HG03457 (cell line): ENCODE measurements at regions not wholly inside any gene's neighbourhood (a gene's known extent, or its start where the extent isn't known, plus 50 kb on each side); places are given as distances from the start of the nearest gene placed in this dataset.
"Not testable (repeated sequence)": the region's sequence is repeated elsewhere in the genome, so short reads cannot be mapped to it uniquely, and the experiment has no call there.

ENCODE experiments used
- ATAC-seq: cut with Tn5 transposase; IDR thresholded peaks from one replicate; pipeline ENCODE4 v1.9.1; 2021; ENCODE audit warnings: moderate number of reproducible peaks; ENCODE audit not compliant: unreplicated experiment

DNA sequence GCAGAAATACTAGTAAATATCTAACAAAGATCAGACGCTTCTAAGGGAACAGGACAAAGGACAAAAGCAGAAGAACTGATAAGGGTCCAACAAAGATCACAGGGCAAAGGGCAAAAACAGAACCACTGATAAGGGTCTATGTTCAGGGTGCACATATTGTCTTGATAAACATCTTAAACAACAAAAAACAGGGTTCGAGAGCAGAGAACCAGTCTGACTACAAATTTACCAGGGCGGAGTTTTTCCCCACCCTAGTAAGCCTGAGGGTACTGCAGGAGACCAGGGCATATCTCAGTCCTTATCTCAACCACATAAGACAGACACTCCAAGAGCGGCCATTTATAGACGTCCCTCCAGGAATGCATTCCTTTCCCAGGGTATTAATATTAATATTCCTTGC lies 833.5 kb downstream of the BRINP3 start:
- not testable (repeated sequence) for ATAC-seq

DNA sequence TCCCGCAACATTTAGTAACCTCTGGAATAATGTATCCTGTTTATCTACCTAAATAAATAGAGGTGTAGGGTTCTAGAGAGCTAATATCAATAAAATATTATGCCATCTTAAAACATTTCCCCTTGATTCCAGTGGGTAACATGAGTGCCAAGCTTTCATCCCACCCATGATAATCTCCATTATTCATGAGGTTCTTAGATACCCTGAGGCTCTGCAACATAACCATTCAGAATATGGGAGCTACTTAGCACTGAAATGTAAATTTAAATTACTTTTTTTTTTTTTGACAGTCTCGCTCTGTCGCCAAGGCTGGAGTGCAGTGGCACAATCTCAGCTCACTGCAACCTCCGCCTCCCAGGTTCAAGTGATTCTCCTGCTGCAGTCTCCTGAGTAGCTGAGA lies 832.7 kb downstream of the BRINP3 start:
- no peak for ATAC-seq

DNA sequence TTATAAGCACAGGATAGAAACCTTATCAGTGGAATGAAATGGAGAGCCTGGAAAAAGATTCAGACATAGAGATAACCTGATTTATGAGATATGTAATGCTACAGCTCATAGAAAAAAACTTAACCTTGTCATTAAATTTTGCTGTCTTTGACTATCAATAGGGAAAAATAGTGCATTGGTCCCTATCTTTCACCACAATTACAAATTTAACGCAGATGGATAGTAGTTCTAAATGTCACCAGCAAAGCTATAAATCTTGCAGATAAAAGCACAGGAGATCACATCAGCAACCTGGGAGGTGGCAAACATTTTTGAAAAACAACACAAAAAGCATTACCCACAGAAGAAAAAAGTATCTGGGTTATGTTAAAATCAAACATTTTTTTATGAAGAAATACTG lies 831.6 kb downstream of the BRINP3 start:
- ATAC-seq, result no peak

DNA sequence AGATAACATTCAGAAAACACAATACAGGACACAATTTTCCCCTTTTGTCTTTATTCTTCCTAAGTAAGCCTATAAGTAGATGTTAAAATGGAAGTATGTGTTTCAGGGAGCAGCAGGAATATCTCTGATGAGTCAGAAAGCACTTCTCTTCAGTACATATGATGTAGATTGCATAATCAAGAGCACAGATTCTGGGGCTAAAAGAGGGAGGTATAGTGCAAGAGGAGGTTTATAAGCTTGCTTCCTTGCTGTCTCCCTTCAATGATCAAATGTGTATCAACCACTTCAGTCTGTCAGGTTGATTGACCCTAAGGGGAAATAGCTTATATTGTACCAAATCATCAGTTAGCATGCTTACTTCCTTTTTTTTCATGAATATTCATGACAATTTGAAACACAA lies 822.8 kb downstream of the BRINP3 start:
- no peak for ATAC-seq

DNA sequence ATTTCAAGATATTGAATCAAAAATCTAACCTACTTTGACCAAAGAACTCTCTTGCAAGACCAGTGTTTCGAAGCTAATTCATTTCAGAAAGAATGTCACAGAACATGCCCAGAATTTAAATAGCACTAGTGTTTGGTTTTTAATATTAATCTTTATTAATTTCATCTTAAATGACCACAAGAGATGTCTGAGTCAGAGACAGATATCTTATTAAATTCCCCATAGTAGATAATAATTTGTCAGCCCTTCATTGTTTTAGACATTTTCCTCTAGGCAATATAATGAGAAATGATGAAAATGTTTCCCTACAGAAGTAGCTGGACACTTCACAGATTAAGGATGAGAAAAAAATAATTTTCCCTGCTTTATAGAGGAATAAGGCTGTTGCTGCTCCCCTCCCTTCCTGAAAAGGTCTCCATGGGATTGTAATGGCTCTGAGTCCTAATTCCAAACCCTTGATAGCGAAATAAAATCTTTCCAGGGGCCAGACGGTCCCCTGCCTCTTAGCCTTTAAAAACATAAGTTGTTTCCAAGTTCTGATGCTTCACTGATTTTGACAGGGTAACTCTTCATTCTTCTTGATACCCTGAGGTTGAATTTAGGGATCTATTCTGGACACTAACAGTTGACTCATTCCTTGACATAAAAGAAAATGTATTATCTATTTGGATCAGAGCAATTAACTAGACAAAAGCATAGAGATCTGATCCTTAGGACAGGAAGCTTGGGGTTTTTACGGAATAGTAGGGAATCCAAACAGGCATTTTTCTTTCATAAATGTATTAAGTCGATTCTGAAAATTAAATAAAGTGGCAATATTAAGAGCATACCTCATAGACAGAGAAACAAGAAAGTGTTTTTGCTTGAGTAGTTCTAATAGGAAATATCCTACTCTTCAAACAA lies 820.8 kb downstream of the BRINP3 start:
- no peak for ATAC-seq

DNA sequence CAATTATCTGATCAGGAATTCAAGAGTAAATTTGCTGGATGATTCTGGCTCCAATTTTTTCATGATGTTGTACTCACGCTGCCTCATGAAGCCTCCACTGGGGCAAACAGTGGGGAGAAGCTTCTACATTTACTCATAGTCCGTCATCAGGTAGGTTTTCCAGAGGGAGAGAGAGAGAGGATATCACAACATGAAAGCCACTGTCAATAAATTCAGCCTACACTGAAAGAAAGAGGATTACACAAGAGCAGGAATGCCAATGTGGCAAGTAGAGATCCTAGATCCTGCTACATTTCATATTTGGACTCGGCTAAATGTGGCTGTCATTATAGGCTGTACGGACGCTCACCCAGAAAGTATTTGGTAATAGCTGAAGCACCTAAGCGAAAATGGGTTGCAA lies 819.9 kb downstream of the BRINP3 start:
- ATAC-seq, result no peak

DNA sequence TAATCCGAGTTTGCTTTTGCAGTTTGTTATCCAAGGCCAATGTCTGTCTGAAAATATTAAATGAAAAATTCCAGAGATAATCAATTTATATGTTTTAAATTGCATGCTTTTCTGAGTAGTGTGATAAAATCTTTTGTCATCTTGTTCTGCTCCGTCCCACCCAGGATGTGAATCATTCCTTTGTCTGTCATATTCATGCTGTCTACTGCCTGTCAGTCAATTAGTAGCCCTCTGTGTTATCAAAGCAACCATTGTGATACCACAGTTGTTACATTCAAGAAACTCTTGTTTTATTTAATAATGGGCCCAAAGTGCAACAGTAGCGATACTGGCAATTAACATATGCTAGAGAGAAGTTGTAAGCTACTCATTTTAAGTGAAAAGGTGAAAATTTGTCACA lies 819.3 kb downstream of the BRINP3 start:
- ATAC-seq, result no peak

DNA sequence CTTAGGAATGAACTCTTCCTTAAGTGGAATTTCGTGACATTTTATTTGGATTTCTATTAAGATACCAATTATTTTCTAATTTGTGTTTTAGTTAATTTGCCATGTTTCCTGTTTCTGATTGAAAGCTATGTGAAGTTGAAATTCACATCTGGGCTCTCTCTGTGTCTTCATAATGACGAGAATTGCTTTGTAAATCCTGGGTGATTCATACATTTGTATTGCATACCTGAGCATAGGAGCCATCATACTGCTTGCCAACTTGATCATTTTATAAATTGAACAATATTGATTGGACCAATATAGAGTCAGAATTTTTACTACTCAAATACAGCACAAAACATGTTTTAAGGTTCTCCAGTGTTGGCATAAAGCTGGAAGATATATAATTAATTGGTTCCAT lies 817.9 kb downstream of the BRINP3 start:
- no peak for ATAC-seq

DNA sequence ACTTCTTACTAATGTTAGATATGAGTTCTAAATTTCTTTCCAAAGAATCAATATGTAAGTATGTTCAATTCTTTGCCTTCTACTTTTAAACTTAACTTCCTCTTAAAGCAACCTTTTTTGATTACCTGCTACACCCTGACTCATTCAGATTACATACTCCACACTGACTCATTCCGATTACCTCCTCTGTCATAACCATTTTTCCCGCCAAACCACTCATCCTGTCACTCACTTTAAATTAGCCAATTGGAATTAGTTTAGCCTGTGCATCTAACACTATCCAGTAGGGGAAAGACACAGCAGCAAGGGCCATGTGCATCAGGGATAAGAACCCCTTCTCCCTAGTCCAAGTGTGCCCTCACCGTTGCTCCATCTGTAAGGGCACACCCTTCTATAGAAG lies 815.5 kb downstream of the BRINP3 start:
- no peak for ATAC-seq

DNA sequence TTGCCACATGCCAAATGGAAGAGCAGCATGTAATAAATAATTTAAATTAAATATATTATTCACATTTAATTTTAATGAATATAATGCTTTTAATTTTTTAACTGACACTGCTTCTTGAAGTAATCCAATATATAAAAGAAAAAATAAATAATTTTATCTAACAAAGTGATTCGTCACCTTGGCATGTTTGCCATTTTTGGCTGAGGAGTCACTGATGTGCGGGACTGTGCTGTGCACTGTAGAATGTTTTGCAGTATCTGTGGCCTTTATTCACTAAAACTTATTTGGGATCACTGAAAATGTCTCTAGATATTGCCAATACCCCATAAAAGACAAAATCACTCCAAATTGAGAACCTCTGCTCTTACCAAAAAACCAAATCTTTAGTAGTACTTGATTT lies 807.8 kb downstream of the BRINP3 start:
- ATAC-seq, result no peak

DNA sequence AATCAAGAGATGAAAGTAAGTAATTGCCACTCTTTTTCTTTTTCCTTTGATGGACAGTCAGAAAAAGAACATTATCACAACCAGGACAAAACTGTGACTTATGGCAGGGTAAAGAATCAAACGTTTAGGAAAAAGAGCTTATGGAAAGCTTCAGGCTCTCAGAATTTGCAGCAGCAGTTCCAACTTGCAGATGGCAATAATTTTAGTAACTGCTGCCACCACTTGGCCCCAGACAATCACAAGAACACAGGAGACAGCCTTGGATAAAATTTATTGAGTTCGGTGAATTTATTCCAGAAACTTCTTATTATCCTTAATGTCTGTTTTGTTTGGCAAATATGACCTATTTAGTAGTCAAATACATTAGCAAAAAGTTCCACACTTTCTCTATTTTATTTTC lies 804.4 kb downstream of the BRINP3 start:
- no peak for ATAC-seq

DNA sequence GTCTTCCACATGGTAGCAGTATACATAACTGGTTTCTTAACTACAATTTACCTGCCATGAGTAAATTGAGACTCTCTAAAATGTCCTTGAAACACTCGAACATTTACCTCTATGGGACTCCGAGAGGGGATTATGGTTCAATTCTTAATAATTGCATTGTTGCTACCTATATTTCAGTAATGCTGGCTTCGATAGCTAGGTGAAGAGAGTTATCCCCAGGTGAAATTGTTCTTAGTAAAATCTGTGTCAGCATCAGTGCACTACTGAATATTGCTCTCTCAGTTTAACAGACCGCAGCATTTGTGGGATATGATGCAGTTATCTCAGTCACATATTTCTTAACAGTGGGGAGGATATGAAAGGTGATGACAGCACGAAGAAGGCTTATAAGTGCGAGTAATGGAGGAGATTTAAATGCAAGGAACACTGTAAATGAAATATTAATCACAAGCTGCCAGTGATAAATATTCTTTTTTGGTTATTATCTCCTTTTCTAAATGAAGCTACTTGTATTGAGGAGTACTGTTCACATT lies 801.9 kb downstream of the BRINP3 start:
- ATAC-seq, result no peak

DNA sequence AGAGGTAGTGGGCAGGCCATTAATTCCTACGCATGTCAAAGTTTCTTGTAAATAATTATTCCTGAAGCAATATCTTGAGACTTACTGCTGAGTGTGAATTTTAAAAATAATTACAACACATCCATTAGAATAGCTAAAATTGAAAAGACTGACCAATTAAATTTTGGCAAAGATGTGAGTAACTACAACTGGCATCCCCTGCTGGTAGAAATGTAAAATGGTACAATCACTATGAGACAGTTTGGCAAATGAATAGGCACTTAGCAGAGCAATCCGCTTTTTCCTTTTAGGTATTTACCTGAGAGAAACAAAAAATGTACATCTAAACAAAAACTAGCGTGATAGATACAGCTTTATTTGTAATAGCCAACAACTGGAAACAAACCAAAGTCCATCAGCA lies 798.9 kb downstream of the BRINP3 start:
- no peak for ATAC-seq

DNA sequence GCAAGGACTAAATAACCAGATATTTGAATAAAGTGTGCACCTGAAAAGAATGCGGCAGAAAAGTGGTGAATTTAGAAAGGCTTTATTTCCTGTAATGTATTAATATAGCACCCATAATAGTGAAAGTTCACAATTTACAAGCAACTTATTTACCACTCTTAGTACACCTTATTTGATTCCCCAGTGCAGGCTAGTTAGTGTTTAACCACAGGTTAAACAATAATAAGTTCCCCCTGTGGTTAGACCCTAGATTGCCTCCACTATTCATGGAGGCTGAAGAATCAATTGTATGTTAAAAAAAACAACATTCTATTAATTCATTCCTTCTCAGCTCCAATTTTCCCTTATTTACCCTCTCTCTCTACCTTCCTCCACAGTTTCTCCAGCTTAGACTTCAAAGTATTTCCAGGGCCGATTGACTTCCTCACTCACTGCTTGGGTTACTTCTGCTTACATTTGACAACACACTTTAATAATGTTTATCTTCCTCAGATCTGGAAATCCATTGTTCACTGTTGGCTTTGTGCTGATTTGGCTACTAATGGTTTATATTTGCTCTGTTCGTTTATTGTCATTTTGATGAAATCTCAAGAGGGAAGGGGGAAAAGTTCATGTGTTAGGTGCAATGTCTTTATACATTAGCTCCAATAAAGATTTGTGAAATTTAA lies 796.3 kb downstream of the BRINP3 start:
- ATAC-seq, result peak; percentile 92

DNA sequence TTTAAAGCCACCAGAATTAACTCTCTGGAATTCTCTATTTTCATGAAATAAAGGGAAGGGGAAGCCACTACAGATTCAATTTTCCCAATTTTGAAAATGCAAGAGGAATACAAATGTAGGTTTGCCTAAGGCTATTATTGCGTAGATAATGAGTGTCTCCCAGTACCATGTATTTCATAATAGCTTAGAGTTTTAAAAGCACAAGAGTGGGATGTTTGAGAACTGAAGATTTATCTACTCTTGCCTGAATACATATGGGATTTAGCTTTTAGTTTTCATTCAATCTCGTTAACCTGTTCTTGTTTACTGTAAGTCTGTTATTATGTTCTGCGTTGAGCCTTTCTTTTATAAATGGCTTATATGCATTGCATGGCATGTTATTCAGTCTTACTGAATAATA lies 795.1 kb downstream of the BRINP3 start:
- no peak for ATAC-seq

DNA sequence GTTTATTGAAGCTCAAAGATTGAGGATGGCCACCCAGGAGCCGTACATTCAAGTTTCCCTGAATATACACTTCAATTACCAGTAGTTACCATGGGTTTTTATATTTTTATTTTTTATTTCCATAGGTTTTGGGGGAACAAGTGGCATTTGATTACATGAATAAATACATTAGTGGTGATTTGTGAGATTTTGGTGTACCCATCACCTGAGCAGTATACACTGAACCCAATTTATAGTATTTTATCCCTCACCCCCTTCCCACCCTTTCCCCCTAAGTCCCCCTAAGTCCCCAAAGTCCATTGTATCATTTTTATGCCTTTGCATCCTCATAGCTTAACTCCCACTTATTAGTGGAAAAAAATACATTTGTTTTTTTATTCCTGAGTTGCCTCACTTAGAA lies 791.4 kb downstream of the BRINP3 start:
- no peak for ATAC-seq

DNA sequence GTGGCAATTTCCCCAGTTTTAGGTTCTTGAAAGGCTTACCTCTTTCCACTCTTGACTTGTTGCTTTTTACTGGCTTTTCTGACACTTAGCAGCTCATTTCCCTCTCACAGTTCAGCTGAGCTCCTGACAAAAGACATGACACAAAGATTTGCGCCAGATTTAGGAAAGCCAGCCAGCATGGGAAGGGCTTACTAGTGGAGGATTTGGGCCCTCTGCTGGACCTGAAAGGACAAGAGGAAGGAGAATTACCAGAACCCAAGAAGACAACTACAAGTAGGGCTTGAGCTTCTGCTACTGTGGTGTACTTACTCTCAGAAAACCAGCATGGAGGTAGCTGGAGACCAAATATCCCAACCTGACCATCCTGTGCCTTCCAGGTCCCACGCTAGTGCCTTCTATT lies 784.5 kb downstream of the BRINP3 start:
- ATAC-seq, result no peak

DNA sequence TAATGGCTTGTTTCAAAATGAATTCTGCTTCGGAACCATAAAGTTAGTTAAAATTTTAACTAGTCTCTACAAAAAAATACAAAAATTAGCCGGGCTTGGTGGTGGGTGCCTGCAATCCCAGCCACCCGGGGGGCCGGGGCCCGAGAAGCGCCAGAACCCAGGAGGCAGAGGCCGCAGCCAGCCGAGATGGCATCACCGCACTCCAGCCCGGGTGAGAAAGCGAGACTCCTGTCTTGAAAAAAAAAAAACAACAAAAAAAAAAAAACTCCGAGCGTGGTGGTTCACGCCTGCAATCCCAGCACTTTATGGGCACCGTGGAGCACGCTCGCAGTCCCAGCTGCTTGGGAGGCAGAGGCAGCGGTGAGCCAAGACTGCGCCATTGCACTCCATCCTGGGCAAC lies 781.4 kb downstream of the BRINP3 start:
- ATAC-seq, result no peak

DNA sequence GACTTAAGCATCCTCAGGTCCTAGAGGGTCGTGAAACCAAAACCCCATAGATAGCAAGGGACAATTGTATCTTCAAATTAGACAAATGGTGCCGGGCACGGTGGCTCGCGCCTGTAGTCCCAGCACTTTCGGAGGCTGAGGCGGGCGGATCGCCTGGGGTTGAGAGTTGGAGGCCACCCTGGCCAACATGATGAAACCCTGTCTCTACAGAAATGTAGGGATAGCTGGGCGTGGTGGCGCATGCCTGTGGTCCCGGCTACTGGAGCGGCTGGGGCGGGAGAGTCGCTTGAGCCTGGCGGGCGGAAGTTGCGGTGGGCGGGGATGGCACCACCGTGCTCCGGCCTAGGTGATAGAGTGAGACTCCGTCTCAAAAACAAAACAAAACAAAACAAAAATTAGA lies 780.6 kb downstream of the BRINP3 start:
- no peak for ATAC-seq

DNA sequence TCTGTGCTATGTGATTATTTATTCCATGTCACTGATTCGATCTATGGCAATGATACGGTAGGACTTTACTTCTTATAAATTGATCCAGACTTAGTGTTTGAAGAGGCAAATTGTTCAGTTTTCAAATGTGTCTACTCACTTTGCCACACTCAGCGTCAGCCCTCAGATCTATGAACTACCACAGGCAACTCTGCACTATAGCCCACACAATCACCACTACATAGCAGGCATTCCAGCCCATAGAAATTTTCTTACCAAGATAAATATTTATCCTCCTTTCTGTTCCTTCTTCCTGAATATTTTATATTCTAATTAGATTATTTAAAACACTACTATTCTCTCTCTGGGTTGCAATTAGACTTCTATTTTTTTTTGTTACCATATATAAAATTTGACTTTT lies 776.1 kb downstream of the BRINP3 start:
- no peak for ATAC-seq

DNA sequence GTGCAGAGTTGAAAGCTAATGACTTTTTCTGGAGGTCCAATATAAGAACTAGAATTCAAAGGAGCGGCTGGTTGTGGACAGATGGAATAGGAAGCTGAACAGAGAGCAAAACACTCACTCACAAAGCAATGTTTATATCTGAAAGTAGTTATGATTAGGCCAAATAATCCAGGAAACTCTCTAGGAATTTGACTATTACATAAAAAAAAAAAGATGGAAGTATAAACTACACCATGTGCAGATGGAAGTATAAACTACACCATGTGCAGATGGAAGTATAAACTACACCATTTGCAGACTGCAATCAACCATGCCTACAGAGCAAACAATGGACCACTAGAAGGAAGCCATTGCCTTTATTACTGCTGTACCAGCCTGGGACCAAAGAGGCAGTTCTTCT lies 771.1 kb downstream of the BRINP3 start:
- no peak for ATAC-seq

DNA sequence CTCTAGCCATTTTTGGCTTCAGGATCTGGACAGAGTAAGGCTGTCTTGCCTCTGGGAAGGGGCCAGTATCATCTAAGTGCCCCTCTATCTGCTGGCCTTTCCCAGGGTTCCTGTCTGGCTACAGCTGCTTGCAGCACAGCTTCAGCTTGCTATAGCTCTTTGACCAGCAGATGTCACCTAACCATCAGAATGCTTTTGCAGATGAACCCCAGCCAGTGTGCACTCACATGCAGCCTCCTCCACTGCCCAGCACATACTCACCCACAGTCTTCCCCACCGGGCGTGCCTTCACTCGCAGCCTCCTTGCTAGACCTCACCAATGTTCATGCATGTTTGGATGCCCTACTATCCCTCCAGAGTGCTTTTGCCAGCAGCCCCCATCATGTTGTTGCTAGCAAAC lies 769.0 kb downstream of the BRINP3 start:
- no peak for ATAC-seq
